Coronary artery (tissue), 2 donors: ENCODE measurements at regions not wholly inside any gene's neighbourhood (a gene's known extent, or its start where the extent isn't known, plus 50 kb on each side); places are given as distances from the start of the nearest gene placed in this dataset.
"Not testable (repeated sequence)": the region's sequence is repeated elsewhere in the genome, so short reads cannot be mapped to it uniquely, and the experiment has no call there.

Experiments
- DNase-seq: peaks from one replicate; pipeline ENCODE4 v3.0.0-alpha.2; 2017; ENCODE audit warnings: low spot score
- H3K27ac ChIP-seq, 2 donors: fragments of 200-600 bp; sonication (generic); one replicate each; pipeline ENCODE4 v1.5.1; 2016 to 2019
- H3K4me3 ChIP-seq: fragments of 200-600 bp; sonication (generic); 2 replicates; pipeline ENCODE4 v1.5.1; 2016; ENCODE audit warnings: mild to moderate bottlenecking, moderate library complexity
- CTCF ChIP-seq: fragments of 200-600 bp; sonication (generic); IDR thresholded peaks from one replicate; pipeline ENCODE4 v1.5.1; 2019; ENCODE audit warnings: antibody characterized with exemption

- TF ChIP-seq CTCF = no peak
- no peak for DNase-seq
- Histone ChIP-seq H3K27ac (no peak overlapping the region), H3K4me3 (no peak overlapping the region)
These were observed 1564.0 kb upstream of the CDH9 start for GRCh38 chr5:28602429-28602828.

- not testable (repeated sequence) for H3K4me3 ChIP-seq, H3K27ac ChIP-seq, DNase-seq
These were observed 1558.3 kb upstream of the CDH9 start for GRCh38 chr5:28596707-28597106.

- TF ChIP-seq CTCF = no peak
- DNase-seq = no peak
- Histone ChIP-seq H3K4me3 (no peak overlapping the region), H3K27ac (no peak overlapping the region)
These were observed 1542.2 kb upstream of the CDH9 start for GRCh38 chr5:28580616-28581015.

GRCh38 chr5:28576022-28576421 lies 1537.6 kb upstream of the CDH9 start:
- no peak for DNase-seq
- TF ChIP-seq CTCF = no peak
- H3K27ac ChIP-seq = no peak overlapping the region
- no peak overlapping the region for H3K4me3 ChIP-seq

- Histone ChIP-seq H3K4me3 (no peak overlapping the region), H3K27ac (no peak overlapping the region)
- no peak for DNase-seq
- TF ChIP-seq CTCF = no peak
These were observed 1537.0 kb upstream of the CDH9 start for GRCh38 chr5:28575368-28575767.

- no peak overlapping the region for H3K4me3 ChIP-seq
- no peak for DNase-seq
- no peak overlapping the region for H3K27ac ChIP-seq
- TF ChIP-seq CTCF = no peak
These were observed 1536.2 kb upstream of the CDH9 start for GRCh38 chr5:28574606-28575005.

- Histone ChIP-seq H3K27ac (no peak overlapping the region), H3K4me3 (no peak overlapping the region)
- no peak for DNase-seq
- TF ChIP-seq CTCF = no peak
These were observed 1528.7 kb upstream of the CDH9 start for GRCh38 chr5:28567048-28567447.

- Histone ChIP-seq H3K27ac (no peak overlapping the region), H3K4me3 (no peak overlapping the region)
- TF ChIP-seq CTCF = no peak
- no peak for DNase-seq
These were observed 1523.1 kb upstream of the CDH9 start for GRCh38 chr5:28561522-28561921.
